H9 (cell line): ENCODE measurements at regions not wholly inside any gene's neighbourhood (a gene's known extent, or its start where the extent isn't known, plus 50 kb on each side); places are given as distances from the start of the nearest gene placed in this dataset.

ENCODE experiments used
- DNase-seq: peaks from one replicate; pipeline ENCODE4 v3.0.0-alpha.2; 2017
- H2AFZ ChIP-seq: one replicate; pipeline ENCODE4 v1.6.1; 2013; ENCODE audit warnings: mild to moderate bottlenecking, low read length, control low read depth, moderate library complexity
- H2AK5ac ChIP-seq: 2 replicates; pipeline ENCODE4 v1.6.1; 2013; ENCODE audit warnings: low read length, control low read depth, mixed read lengths; ENCODE audit not compliant: insufficient read length
- H2BK120ac ChIP-seq: one replicate; pipeline ENCODE4 v1.6.1; 2013; ENCODE audit warnings: low read depth, mild to moderate bottlenecking, low read length, control low read depth, inconsistent platforms; ENCODE audit not compliant: poor library complexity, severe bottlenecking
- H2BK12ac ChIP-seq: 2 replicates; pipeline ENCODE4 v1.6.1; 2013; ENCODE audit warnings: low read length, control low read depth, mixed read lengths, low read depth; ENCODE audit not compliant: insufficient read length
- H2BK15ac ChIP-seq: 2 replicates; pipeline ENCODE4 v1.6.1; 2013; ENCODE audit warnings: low read depth, low read length, control low read depth
- H2BK20ac ChIP-seq: one replicate; pipeline ENCODE4 v1.6.1; 2013; ENCODE audit warnings: low read depth, mild to moderate bottlenecking, low read length, control low read depth, inconsistent platforms; ENCODE audit not compliant: poor library complexity, severe bottlenecking
- H2BK5ac ChIP-seq: 2 replicates; pipeline ENCODE4 v1.6.1; 2013; ENCODE audit warnings: low read length, control low read depth, mixed read lengths; ENCODE audit not compliant: insufficient read length
- H3K14ac ChIP-seq: 2 replicates; pipeline ENCODE4 v1.6.1; 2013; ENCODE audit warnings: low read length, control low read depth; ENCODE audit not compliant: insufficient read depth
- H3K18ac ChIP-seq: 2 replicates; pipeline ENCODE4 v1.6.1; 2013; ENCODE audit warnings: low read depth, mild to moderate bottlenecking, mixed read lengths, low read length, control low read depth; ENCODE audit not compliant: insufficient read length
- H3K23ac ChIP-seq: 2 replicates; pipeline ENCODE4 v1.6.1; 2013; ENCODE audit warnings: low read length, control low read depth, mixed read lengths, low read depth; ENCODE audit not compliant: insufficient read length
- H3K23me2 ChIP-seq: 2 replicates; pipeline ENCODE4 v1.6.1; 2013; ENCODE audit warnings: low read depth, mild to moderate bottlenecking, mixed read lengths, low read length, control low read depth; ENCODE audit not compliant: insufficient read length, poor library complexity, severe bottlenecking
- H3K27ac ChIP-seq: 2 replicates; pipeline ENCODE4 v1.5.1; 2013; ENCODE audit warnings: low read length, control low read depth, mixed read lengths, low read depth; ENCODE audit not compliant: insufficient read length
- H3K27me3 ChIP-seq: 2 replicates; pipeline ENCODE4 v1.6.1; 2013; ENCODE audit warnings: low read length, control low read depth, inconsistent platforms; ENCODE audit not compliant: insufficient read depth
- H3K4ac ChIP-seq: 2 replicates; pipeline ENCODE4 v1.6.1; 2013; ENCODE audit warnings: low read depth, mild to moderate bottlenecking, control low read depth, inconsistent platforms, low read length, moderate library complexity
- H3K4me1 ChIP-seq: 2 replicates; pipeline ENCODE4 v1.6.1; 2013; ENCODE audit warnings: low read length, control low read depth, inconsistent platforms; ENCODE audit not compliant: insufficient read depth
- H3K4me2 ChIP-seq: 2 replicates; pipeline ENCODE4 v1.6.1; 2013; ENCODE audit warnings: low read length, control low read depth, mixed read lengths; ENCODE audit not compliant: insufficient read length, insufficient read depth
- H3K56ac ChIP-seq: 2 replicates; pipeline ENCODE4 v1.6.1; 2013; ENCODE audit warnings: low read depth, mild to moderate bottlenecking, mixed read lengths, low read length, control low read depth; ENCODE audit not compliant: insufficient read length
- H3K79me1 ChIP-seq: 2 replicates; pipeline ENCODE4 v1.6.1; 2013; ENCODE audit warnings: low read depth, mild to moderate bottlenecking, moderate library complexity, low read length, control low read depth, inconsistent platforms; ENCODE audit not compliant: insufficient read depth, poor library complexity, severe bottlenecking
- H3K79me2 ChIP-seq: 2 replicates; pipeline ENCODE4 v1.6.1; 2013; ENCODE audit warnings: low read length, control low read depth, inconsistent platforms; ENCODE audit not compliant: insufficient read depth
- H3K9ac ChIP-seq: 2 replicates; pipeline ENCODE4 v1.6.1; 2013; ENCODE audit warnings: low read length, control low read depth, mixed read lengths; ENCODE audit not compliant: insufficient read length; ENCODE audit errors: extremely low read depth
- H3K9me3 ChIP-seq: one replicate; pipeline ENCODE4 v1.6.1; 2013; ENCODE audit warnings: low read depth, low read length, inconsistent platforms; ENCODE audit not compliant: control insufficient read depth
- H3T11ph ChIP-seq: one replicate; pipeline ENCODE4 v1.6.1; 2013; ENCODE audit warnings: mild to moderate bottlenecking, low read length, control low read depth, inconsistent platforms
- H4K20me1 ChIP-seq: one replicate; pipeline ENCODE4 v1.6.1; 2013; ENCODE audit not compliant: control insufficient read depth, insufficient read length, insufficient read depth
- H4K5ac ChIP-seq: 2 replicates; pipeline ENCODE4 v1.6.1; 2013; ENCODE audit warnings: low read depth, mild to moderate bottlenecking, mixed read lengths, low read length, control low read depth; ENCODE audit not compliant: insufficient read length
- H4K8ac ChIP-seq: replicated peaks from 2 replicates; pipeline ENCODE4 v1.6.1; 2013; ENCODE audit warnings: low read length, control low read depth, mixed read lengths, low read depth; ENCODE audit not compliant: insufficient read length
- H4K91ac ChIP-seq: 2 replicates; pipeline ENCODE4 v1.6.1; 2013; ENCODE audit warnings: low read depth, mild to moderate bottlenecking, moderate library complexity, mixed read lengths, low read length, control low read depth; ENCODE audit not compliant: insufficient read length
- H3K27ac Mint-ChIP-seq, 3 experiments: 2 replicates in 2 of 3; 3 replicates in 1 of 3; pipeline ENCODE4 v1.8.0; 2020 to 2021; ENCODE audit warnings: mixed read lengths in 3 of 3, mild to moderate bottlenecking in 1 of 3, moderate library complexity in 1 of 3
- H3K27me3 Mint-ChIP-seq: 2 replicates; pipeline ENCODE4 v1.8.0; 2021; ENCODE audit warnings: low read depth, mild to moderate bottlenecking, moderate library complexity, mixed read lengths
- H3K36me3 Mint-ChIP-seq, 3 experiments: 2 replicates in 2 of 3; 3 replicates in 1 of 3; pipeline ENCODE4 v1.8.0; 2020 to 2021; ENCODE audit warnings: low read depth in 3 of 3, mixed read lengths in 3 of 3; ENCODE audit not compliant: insufficient read depth in 1 of 3
- H3K4me1 Mint-ChIP-seq, 2 experiments: 2 replicates each; pipeline ENCODE4 v1.8.0; 2020; ENCODE audit warnings: mixed read lengths in 2 of 2
- H3K4me3 Mint-ChIP-seq, 2 experiments: 2 replicates in 1 of 2; 3 replicates in 1 of 2; pipeline ENCODE4 v1.8.0; 2020 to 2021; ENCODE audit warnings: mild to moderate bottlenecking in 2 of 2, mixed read lengths in 2 of 2, moderate library complexity in 1 of 2
- H3K9me3 Mint-ChIP-seq, 2 experiments: 2 replicates in 1 of 2; 3 replicates in 1 of 2; pipeline ENCODE4 v1.8.0; 2020; ENCODE audit warnings: mild to moderate bottlenecking in 2 of 2, mixed read lengths in 2 of 2, moderate library complexity in 1 of 2
- CTCF ChIP-seq: fragments of 200-600 bp; sonication (generic); conservative IDR thresholded peaks from 3 replicates; pipeline ENCODE4 v1.8.0; 2021; ENCODE audit warnings: antibody characterized with exemption, mild to moderate bottlenecking
- WGBS: extraction: QIAGEN DNeasy Blood & Tissue Kit; methylation state at CpG from one replicate; pipeline ENCODE4 v1.1.7; 2013; ENCODE audit warnings: missing lambda C conversion rate, low lambda C conversion rate, mixed read lengths; ENCODE audit not compliant: insufficient read length; ENCODE audit errors: extremely low coverage; 5-methylcytosine and 5-hydroxymethylcytosine counted together

DNA sequence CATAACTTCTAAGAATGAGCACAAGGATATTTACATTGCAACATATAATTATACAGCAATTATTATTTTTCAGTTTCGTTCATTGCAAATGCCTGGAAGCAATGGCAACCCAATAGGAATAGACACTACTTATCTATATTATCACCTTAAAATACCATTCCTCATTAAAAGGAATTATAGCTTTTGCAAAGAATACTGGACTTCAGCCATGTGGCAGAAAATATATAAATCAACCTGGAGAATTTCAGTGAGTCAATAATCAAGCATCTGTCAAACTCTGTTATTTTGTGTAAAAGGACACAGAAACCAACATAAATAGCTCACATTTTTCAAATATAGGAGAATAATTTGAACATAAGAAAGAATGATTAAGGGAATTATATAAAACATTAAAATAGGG lies 96.1 kb upstream of the SEMA3C start:
- Mint-ChIP-seq H3K36me3 (peaks cover 0 to 13% (median 0%) of the 10 kb centered on the region in 3 experiments; a peak in 5 of 7 replicates), H3K4me1 (peaks cover 5 to 8% of the 10 kb centered on the region in 2 experiments), H3K27ac (no peak overlapping the region), H3K9me3 (peaks cover 4 to 7% of the 10 kb centered on the region in 2 experiments; a peak in 3 of 5 replicates), H3K27me3 (no peaks in the 10 kb centered on the region), H3K4me3 (no peak overlapping the region)
- no peak for TF ChIP-seq CTCF
- no peaks in the 10 kb centered on the region for H3K27me3 ChIP-seq
- H2BK20ac ChIP-seq, result no peak overlapping the region
- no peak overlapping the region for H4K91ac ChIP-seq
- H3K79me2 ChIP-seq, result no peaks in the 10 kb centered on the region
- no peak overlapping the region for H3K14ac ChIP-seq
- H3K23me2 ChIP-seq, result no peaks in the 10 kb centered on the region
- no peak overlapping the region for H3K18ac ChIP-seq
- no CpG with 5 or more reads among the region's 1 CpG for WGBS
- H2BK120ac ChIP-seq, result no peak overlapping the region
- no peak overlapping the region for H3K9ac ChIP-seq
- DNase-seq, result no peak
- no peak overlapping the region for H2BK12ac ChIP-seq
- H4K5ac ChIP-seq, result no peak overlapping the region
- no peaks in the 10 kb centered on the region for H3K79me1 ChIP-seq
- H2AFZ ChIP-seq, result no peak overlapping the region
- no peaks in the 10 kb centered on the region for H3K9me3 ChIP-seq
- H2BK5ac ChIP-seq, result no peak overlapping the region
- no peaks in the 10 kb centered on the region for H3K4me1 ChIP-seq
- no peak overlapping the region for H3K27ac ChIP-seq
- no peak overlapping the region for H3K23ac ChIP-seq
- H4K8ac ChIP-seq, result no peak overlapping the region
- H2AK5ac ChIP-seq, result no peak overlapping the region
- H2BK15ac ChIP-seq, result no peak overlapping the region
- no peak overlapping the region for H3K4me2 ChIP-seq
- no peak overlapping the region for H3K56ac ChIP-seq
- H3T11ph ChIP-seq, result no peak overlapping the region
- no peak overlapping the region for H3K4ac ChIP-seq
- no peaks in the 10 kb centered on the region for H4K20me1 ChIP-seq
